Tibial nerve (tissue), 4 donors: ENCODE measurements at regions not wholly inside any gene's neighbourhood (a gene's known extent, or its start where the extent isn't known, plus 50 kb on each side); places are given as distances from the start of the nearest gene placed in this dataset.

ENCODE experiments used
- DNase-seq, 2 donors: peaks; one replicate each; pipeline ENCODE4 v3.0.0-alpha.2; 2019; ENCODE audit warnings: low spot score in 2 of 2
- H3K27ac ChIP-seq, 4 donors: fragments of 200-600 bp; sonication (generic) in 3 of 4; one replicate each; pipeline ENCODE4 v1.5.1; 2017 to 2019; ENCODE audit warnings: mild to moderate bottlenecking in 1 of 4
- H3K27me3 ChIP-seq, 2 donors: fragments of 200-600 bp; sonication (generic) in 1 of 2; one replicate each; pipeline versions ENCODE4 v1.5.1 to v1.6.0; 2017 to 2019
- H3K36me3 ChIP-seq, 3 donors: fragments of 200-600 bp; sonication (generic); one replicate each; pipeline ENCODE4 v1.5.1; 2018 to 2019
- H3K4me1 ChIP-seq, 4 donors: fragments of 200-600 bp; sonication (generic) in 3 of 4; one replicate each; pipeline ENCODE4 v1.5.1; 2017 to 2019
- H3K4me3 ChIP-seq, 4 donors: fragments of 200-600 bp; sonication (generic) in 3 of 4; one replicate each; pipeline ENCODE4 v1.5.1; 2017 to 2019; ENCODE audit warnings: mild to moderate bottlenecking in 1 of 4, moderate library complexity in 1 of 4
- H3K9me3 ChIP-seq, 4 donors: fragments of 200-600 bp; sonication (generic) in 3 of 4; one replicate each; pipeline ENCODE4 v1.5.1; 2017 to 2019
- EP300 ChIP-seq, 2 donors: sonication (generic); formaldehyde crosslinking; IDR thresholded peaks; one replicate each; pipeline ENCODE4 v1.6.1; 2017; ENCODE audit warnings: antibody characterized with exemption in 2 of 2, mild to moderate bottlenecking in 1 of 2
- POLR2A ChIP-seq, 2 donors: fragments of 450-650 bp; IDR thresholded peaks; one replicate each; pipeline ENCODE4 v1.6.1; 2017; ENCODE audit warnings: antibody characterized with exemption in 2 of 2, mild to moderate bottlenecking in 2 of 2, moderate library complexity in 2 of 2
- WGBS, 2 donors: methylation state at CpG; one replicate each; pipeline ENCODE4 v1.1.5; 2018; 5-methylcytosine and 5-hydroxymethylcytosine counted together
- TF ChIP-seq, protein P1 (sequence below), 5 experiments: fragments of 200-600 bp in 3 of 5; fragments of 450-650 bp in 2 of 5; sonication (generic) in 3 of 5; IDR thresholded peaks; one replicate each; pipeline ENCODE4 v1.5.1; 2016 to 2019; ENCODE audit warnings: antibody characterized with exemption in 5 of 5, mild to moderate bottlenecking in 3 of 5, moderate library complexity in 2 of 5

DNA sequence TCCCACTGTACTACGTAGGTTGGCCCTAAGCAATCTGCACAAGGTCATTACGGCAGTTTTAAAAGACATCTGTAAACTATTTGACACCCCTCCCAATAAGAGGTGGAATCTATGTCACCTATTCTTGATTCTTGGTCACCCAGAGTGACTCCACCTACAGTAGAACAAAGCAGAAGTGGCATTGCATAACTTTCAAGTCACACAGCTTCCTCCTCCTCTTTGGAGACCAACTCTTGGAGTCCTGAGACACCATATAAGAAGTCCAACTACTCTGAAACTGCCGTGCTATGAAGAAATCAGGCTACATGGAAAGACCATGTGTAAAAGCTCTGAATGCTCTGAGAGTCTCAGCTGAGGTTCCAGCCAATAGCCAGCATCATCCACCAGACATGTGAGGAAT lies 253.5 kb upstream of the CDH20 start:
- TF ChIP-seq, protein P1, sequence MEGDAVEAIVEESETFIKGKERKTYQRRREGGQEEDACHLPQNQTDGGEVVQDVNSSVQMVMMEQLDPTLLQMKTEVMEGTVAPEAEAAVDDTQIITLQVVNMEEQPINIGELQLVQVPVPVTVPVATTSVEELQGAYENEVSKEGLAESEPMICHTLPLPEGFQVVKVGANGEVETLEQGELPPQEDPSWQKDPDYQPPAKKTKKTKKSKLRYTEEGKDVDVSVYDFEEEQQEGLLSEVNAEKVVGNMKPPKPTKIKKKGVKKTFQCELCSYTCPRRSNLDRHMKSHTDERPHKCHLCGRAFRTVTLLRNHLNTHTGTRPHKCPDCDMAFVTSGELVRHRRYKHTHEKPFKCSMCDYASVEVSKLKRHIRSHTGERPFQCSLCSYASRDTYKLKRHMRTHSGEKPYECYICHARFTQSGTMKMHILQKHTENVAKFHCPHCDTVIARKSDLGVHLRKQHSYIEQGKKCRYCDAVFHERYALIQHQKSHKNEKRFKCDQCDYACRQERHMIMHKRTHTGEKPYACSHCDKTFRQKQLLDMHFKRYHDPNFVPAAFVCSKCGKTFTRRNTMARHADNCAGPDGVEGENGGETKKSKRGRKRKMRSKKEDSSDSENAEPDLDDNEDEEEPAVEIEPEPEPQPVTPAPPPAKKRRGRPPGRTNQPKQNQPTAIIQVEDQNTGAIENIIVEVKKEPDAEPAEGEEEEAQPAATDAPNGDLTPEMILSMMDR (IDR thresholded peaks at IDR 0.05): no peak
- TF ChIP-seq POLR2A (IDR thresholded peaks at IDR 0.05) (no peak), EP300 (IDR thresholded peaks at IDR 0.05) (no peak)
- 82 to 85% methylated on average over 3 of the region's 3 CpGs for WGBS, 2 donors
- Histone ChIP-seq H3K27me3 (no peaks in the 10 kb centered on the region), H3K27ac (no peak overlapping the region), H3K4me3 (no peak overlapping the region), H3K36me3 (no peaks in the 10 kb centered on the region), H3K9me3 (no peaks in the 10 kb centered on the region), H3K4me1 (no peaks in the 10 kb centered on the region)
- DNase-seq: no peak

DNA sequence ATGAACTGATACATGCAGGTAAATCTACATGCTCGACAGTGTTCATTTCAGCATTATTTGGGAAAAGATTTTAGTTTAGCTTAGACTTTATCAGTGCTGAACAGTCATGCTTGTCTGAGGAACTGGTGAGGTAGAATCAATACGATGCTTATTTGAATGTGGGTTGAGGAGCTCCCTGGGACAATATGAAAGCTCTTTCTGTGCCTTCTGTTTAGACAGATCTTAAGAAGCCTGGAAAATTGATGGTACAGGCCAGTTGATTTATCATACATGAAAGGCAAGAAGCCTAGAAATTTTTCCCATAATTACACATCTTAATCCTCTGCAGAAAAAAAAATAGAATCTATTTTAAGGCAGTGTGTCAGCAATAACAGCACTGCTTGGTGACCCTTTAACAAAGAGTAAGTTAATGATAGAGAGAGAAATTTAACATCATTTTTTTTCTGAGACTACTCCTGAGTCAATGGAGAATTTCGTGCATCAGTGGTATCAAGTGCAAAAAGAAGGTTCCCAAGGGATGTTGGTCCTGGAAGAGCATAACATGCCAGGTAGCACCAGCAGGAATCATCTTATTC lies 252.2 kb upstream of the CDH20 start:
- Histone ChIP-seq H3K36me3 (no peaks in the 10 kb centered on the region), H3K27me3 (no peaks in the 10 kb centered on the region), H3K9me3 (no peaks in the 10 kb centered on the region), H3K4me3 (no peak overlapping the region), H3K4me1 (no peaks in the 10 kb centered on the region), H3K27ac (no peak overlapping the region)
- WGBS, 2 donors: 67% methylated on average over 3 of the region's 3 CpGs
- no peak for TF ChIP-seq POLR2A (IDR thresholded peaks at IDR 0.05)
- no peak for TF ChIP-seq EP300 (IDR thresholded peaks at IDR 0.05)
- TF ChIP-seq, protein P1 (IDR thresholded peaks at IDR 0.05): no peak
- no peak for DNase-seq

DNA sequence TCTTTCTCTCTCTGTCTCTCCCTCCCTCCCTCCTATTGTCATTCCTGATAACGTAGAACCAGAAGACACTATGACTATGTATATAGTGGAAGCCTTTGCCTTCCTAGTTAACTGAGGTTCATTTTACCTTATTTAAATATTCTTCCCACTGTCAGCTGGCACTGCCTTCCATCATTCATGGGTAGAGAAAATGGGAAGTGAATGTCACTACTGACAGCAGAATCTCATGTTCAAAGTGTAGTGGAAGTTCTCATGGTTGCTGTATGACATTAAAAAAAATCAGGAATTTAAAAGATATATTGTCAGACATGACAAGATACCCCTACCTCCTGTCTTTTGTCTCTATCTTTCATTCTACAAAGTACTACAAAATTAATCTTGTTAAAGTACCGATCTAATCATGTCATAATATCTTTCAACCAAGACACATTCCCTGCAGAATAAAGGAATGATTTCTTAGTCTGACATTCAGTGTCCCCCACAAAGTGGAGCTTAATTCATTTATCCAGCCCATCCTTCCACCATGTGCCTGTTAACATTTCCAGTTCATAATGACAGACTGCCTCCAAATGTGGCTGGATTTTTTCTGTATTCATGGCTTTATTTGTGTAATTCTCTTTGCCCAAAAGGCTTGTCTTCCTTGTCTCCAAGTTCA lies 250.1 kb upstream of the CDH20 start:
- H3K9me3 ChIP-seq: no peaks in the 10 kb centered on the region
- TF ChIP-seq EP300 (IDR thresholded peaks at IDR 0.05): no peak
- TF ChIP-seq POLR2A (IDR thresholded peaks at IDR 0.05): no peak
- TF ChIP-seq, protein P1 (IDR thresholded peaks at IDR 0.05): no peak
- H3K27ac ChIP-seq: no peak overlapping the region
- no peak for DNase-seq
- WGBS, 2 donors: 77 to 88% methylated on average over 2 of the region's 2 CpGs
- H3K36me3 ChIP-seq: no peaks in the 10 kb centered on the region
- no peak overlapping the region for H3K4me3 ChIP-seq
- no peaks in the 10 kb centered on the region for H3K27me3 ChIP-seq
- H3K4me1 ChIP-seq: no peaks in the 10 kb centered on the region

DNA sequence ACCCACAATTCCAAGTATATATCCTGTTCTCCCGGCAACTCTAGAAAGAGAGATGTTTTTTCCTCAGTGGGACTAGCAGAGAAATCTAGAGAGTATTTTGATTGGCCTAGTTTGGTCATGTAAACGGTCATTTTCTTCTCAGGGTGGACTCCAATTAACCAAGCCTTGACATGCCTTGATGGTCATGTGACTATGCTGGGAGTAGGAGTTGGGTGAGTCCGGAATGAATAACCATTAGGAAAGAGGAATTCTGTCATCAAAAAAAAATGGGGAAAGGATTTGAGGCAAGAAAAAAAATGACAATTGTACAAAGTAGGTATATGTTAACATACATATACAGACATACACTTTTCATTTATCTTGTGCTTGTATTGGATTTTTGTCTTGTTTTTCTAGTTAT lies 248.2 kb upstream of the CDH20 start:
- no peak for TF ChIP-seq POLR2A (IDR thresholded peaks at IDR 0.05)
- no peak for TF ChIP-seq EP300 (IDR thresholded peaks at IDR 0.05)
- TF ChIP-seq, protein P1 (IDR thresholded peaks at IDR 0.05): no peak
- Histone ChIP-seq H3K4me3 (no peak overlapping the region), H3K27me3 (no peaks in the 10 kb centered on the region), H3K36me3 (no peaks in the 10 kb centered on the region), H3K9me3 (no peaks in the 10 kb centered on the region), H3K27ac (no peak overlapping the region), H3K4me1 (no peaks in the 10 kb centered on the region)
- DNase-seq: no peak
- 74 to 82% methylated on average over 3 of the region's 3 CpGs for WGBS, 2 donors

DNA sequence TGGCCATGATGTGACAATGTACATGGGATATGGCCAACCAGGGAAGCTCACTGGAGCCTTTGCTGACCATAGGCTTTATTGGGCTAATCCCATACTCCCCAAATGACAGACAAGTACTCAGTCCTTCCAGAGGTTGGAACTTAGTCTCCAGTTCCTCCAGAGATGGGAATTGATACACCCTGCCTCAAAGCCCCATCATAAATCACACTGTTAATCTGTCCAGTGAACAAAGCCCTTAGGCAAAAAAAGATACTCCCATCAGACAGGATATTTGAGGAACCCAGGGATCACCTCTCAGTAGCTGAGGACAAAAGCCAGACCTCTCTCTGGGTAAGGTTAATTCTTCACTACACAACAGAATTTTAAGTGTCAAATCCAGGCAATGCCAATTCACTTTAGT lies 247.5 kb upstream of the CDH20 start:
- TF ChIP-seq POLR2A (IDR thresholded peaks at IDR 0.05): no peak
- TF ChIP-seq EP300 (IDR thresholded peaks at IDR 0.05): no peak
- TF ChIP-seq, protein P1 (IDR thresholded peaks at IDR 0.05): no peak
- no peaks in the 10 kb centered on the region for H3K4me1 ChIP-seq
- H3K36me3 ChIP-seq: no peaks in the 10 kb centered on the region
- H3K9me3 ChIP-seq: no peaks in the 10 kb centered on the region
- no peak overlapping the region for H3K4me3 ChIP-seq
- DNase-seq: no peak
- no peak overlapping the region for H3K27ac ChIP-seq
- no peaks in the 10 kb centered on the region for H3K27me3 ChIP-seq
